Activated naive CD8-positive, alpha-beta T cell (primary cell): ENCODE measurements at regions not wholly inside any gene's neighbourhood (a gene's known extent, or its start where the extent isn't known, plus 50 kb on each side); places are given as distances from the start of the nearest gene placed in this dataset.

Source experiments
- H3K27ac Mint-ChIP-seq: one replicate; pipeline ENCODE4 v1.8.0; 2021; ENCODE audit warnings: mixed read lengths
- H3K27me3 Mint-ChIP-seq: one replicate; pipeline ENCODE4 v1.8.0; 2021; ENCODE audit warnings: mixed read lengths
- H3K36me3 Mint-ChIP-seq: one replicate; pipeline ENCODE4 v1.8.0; 2021; ENCODE audit warnings: mixed read lengths
- H3K4me1 Mint-ChIP-seq: one replicate; pipeline ENCODE4 v1.8.0; 2021; ENCODE audit warnings: low read depth, mixed read lengths
- H3K4me3 Mint-ChIP-seq: one replicate; pipeline ENCODE4 v1.8.0; 2021; ENCODE audit warnings: mild to moderate bottlenecking, mixed read lengths
- H3K9me3 Mint-ChIP-seq: one replicate; pipeline ENCODE4 v1.8.0; 2021; ENCODE audit warnings: low read depth, mixed read lengths

GRCh38 chr6:14638906-14639761 is 521.6 kb downstream of the CD83 start:
- no peak overlapping the region for H3K4me3 Mint-ChIP-seq
- no peak overlapping the region for H3K27ac Mint-ChIP-seq
- H3K36me3 Mint-ChIP-seq, result no peaks in the 10 kb centered on the region
- no peaks in the 10 kb centered on the region for H3K9me3 Mint-ChIP-seq
- no peaks in the 10 kb centered on the region for H3K27me3 Mint-ChIP-seq
- peaks cover 42% of the 10 kb centered on the region for H3K4me1 Mint-ChIP-seq

GRCh38 chr6:14639983-14640599 is 522.5 kb downstream of the CD83 start:
- H3K27me3 Mint-ChIP-seq, result no peaks in the 10 kb centered on the region
- H3K4me3 Mint-ChIP-seq, result no peak overlapping the region
- no peaks in the 10 kb centered on the region for H3K9me3 Mint-ChIP-seq
- no peaks in the 10 kb centered on the region for H3K36me3 Mint-ChIP-seq
- H3K4me1 Mint-ChIP-seq, result peaks cover 32% of the 10 kb centered on the region
- no peak overlapping the region for H3K27ac Mint-ChIP-seq

- Mint-ChIP-seq H3K4me3 (no peak overlapping the region), H3K9me3 (no peaks in the 10 kb centered on the region), H3K4me1 (peaks cover 27% of the 10 kb centered on the region), H3K27me3 (no peaks in the 10 kb centered on the region), H3K27ac (no peak overlapping the region), H3K36me3 (no peaks in the 10 kb centered on the region)
These were observed 523.1 kb downstream of the CD83 start for GRCh38 chr6:14640631-14641030.

GRCh38 chr6:14641423-14642135 is 524.0 kb downstream of the CD83 start:
- Mint-ChIP-seq H3K4me1 (peaks cover 17% of the 10 kb centered on the region), H3K27ac (no peak overlapping the region), H3K27me3 (no peaks in the 10 kb centered on the region), H3K9me3 (no peaks in the 10 kb centered on the region), H3K36me3 (no peaks in the 10 kb centered on the region), H3K4me3 (no peak overlapping the region)

- H3K27ac Mint-ChIP-seq, result no peak overlapping the region
- no peaks in the 10 kb centered on the region for H3K9me3 Mint-ChIP-seq
- H3K4me3 Mint-ChIP-seq, result no peak overlapping the region
- no peaks in the 10 kb centered on the region for H3K27me3 Mint-ChIP-seq
- no peaks in the 10 kb centered on the region for H3K36me3 Mint-ChIP-seq
- peaks cover 13% of the 10 kb centered on the region for H3K4me1 Mint-ChIP-seq
These were observed 524.5 kb downstream of the CD83 start for GRCh38 chr6:14642136-14642505.

GRCh38 chr6:14642842-14643241 is 525.3 kb downstream of the CD83 start:
- no peaks in the 10 kb centered on the region for H3K9me3 Mint-ChIP-seq
- H3K27me3 Mint-ChIP-seq, result no peaks in the 10 kb centered on the region
- peaks cover 8% of the 10 kb centered on the region for H3K4me1 Mint-ChIP-seq
- H3K36me3 Mint-ChIP-seq, result no peaks in the 10 kb centered on the region
- no peak overlapping the region for H3K27ac Mint-ChIP-seq
- no peak overlapping the region for H3K4me3 Mint-ChIP-seq

GRCh38 chr6:14644381-14644780 is 526.8 kb downstream of the CD83 start:
- Mint-ChIP-seq H3K36me3 (no peaks in the 10 kb centered on the region), H3K4me1 (peaks cover 6% of the 10 kb centered on the region), H3K27ac (no peak overlapping the region), H3K4me3 (no peak overlapping the region), H3K27me3 (no peaks in the 10 kb centered on the region), H3K9me3 (no peaks in the 10 kb centered on the region)

- H3K4me1 Mint-ChIP-seq, result peaks cover 3% of the 10 kb centered on the region
- no peak overlapping the region for H3K4me3 Mint-ChIP-seq
- no peak overlapping the region for H3K27ac Mint-ChIP-seq
- no peaks in the 10 kb centered on the region for H3K36me3 Mint-ChIP-seq
- no peaks in the 10 kb centered on the region for H3K27me3 Mint-ChIP-seq
- H3K9me3 Mint-ChIP-seq, result no peaks in the 10 kb centered on the region
These were observed 527.6 kb downstream of the CD83 start for GRCh38 chr6:14645221-14645620.

- H3K36me3 Mint-ChIP-seq, result no peaks in the 10 kb centered on the region
- no peaks in the 10 kb centered on the region for H3K9me3 Mint-ChIP-seq
- no peak overlapping the region for H3K4me3 Mint-ChIP-seq
- H3K27me3 Mint-ChIP-seq, result no peaks in the 10 kb centered on the region
- H3K4me1 Mint-ChIP-seq, result no peaks in the 10 kb centered on the region
- H3K27ac Mint-ChIP-seq, result no peak overlapping the region
These were observed 528.3 kb downstream of the CD83 start for GRCh38 chr6:14645841-14646240.

- Mint-ChIP-seq H3K4me1 (no peaks in the 10 kb centered on the region), H3K36me3 (no peaks in the 10 kb centered on the region), H3K4me3 (no peak overlapping the region), H3K27me3 (no peaks in the 10 kb centered on the region), H3K9me3 (no peaks in the 10 kb centered on the region), H3K27ac (no peak overlapping the region)
These were observed 528.8 kb downstream of the CD83 start for GRCh38 chr6:14646371-14646770.

GRCh38 chr6:14647357-14647756 is 529.8 kb downstream of the CD83 start:
- Mint-ChIP-seq H3K9me3 (no peaks in the 10 kb centered on the region), H3K4me3 (no peak overlapping the region), H3K4me1 (peaks cover 2% of the 10 kb centered on the region), H3K27ac (no peak overlapping the region), H3K27me3 (no peaks in the 10 kb centered on the region), H3K36me3 (no peaks in the 10 kb centered on the region)

- Mint-ChIP-seq H3K9me3 (no peaks in the 10 kb centered on the region), H3K27me3 (no peaks in the 10 kb centered on the region)
These were observed 535.0 kb downstream of the CD83 start for GRCh38 chr6:14652536-14652935.

GRCh38 chr6:14655201-14656061 is 537.9 kb downstream of the CD83 start:
- Mint-ChIP-seq H3K4me3 (no peak overlapping the region), H3K36me3 (no peaks in the 10 kb centered on the region), H3K9me3 (no peaks in the 10 kb centered on the region), H3K27me3 (no peaks in the 10 kb centered on the region), H3K4me1 (peaks cover 23% of the 10 kb centered on the region), H3K27ac (peak overlapping the region; percentile 42)

More at GRCh38 chr6:14652536-14652935, 535.0 kb downstream of the CD83 start:
- Mint-ChIP-seq H3K4me1 (peaks cover 21% of the 10 kb centered on the region), H3K36me3 (no peaks in the 10 kb centered on the region), H3K27ac (no peak overlapping the region), H3K4me3 (no peak overlapping the region)

GRCh38 chr6:14656078-14656521 is 538.5 kb downstream of the CD83 start:
- Mint-ChIP-seq H3K4me1 (peaks cover 23% of the 10 kb centered on the region), H3K27ac (peak overlapping the region; percentile 42), H3K36me3 (no peaks in the 10 kb centered on the region), H3K9me3 (no peaks in the 10 kb centered on the region), H3K27me3 (no peaks in the 10 kb centered on the region), H3K4me3 (no peak overlapping the region)
